GM19240 (cell line): ENCODE measurements at regions not wholly inside any gene's neighbourhood (a gene's known extent, or its start where the extent isn't known, plus 50 kb on each side); places are given as distances from the start of the nearest gene placed in this dataset.

Experiments used
- DNase-seq: peaks from one replicate; pipeline ENCODE4 v3.0.0; 2011; ENCODE audit warnings: low spot score; ENCODE audit not compliant: insufficient read length

- DNase-seq = no peak
Observed at GRCh38 chr10:113412161-113412560, 140.7 kb upstream of the HABP2 start.

- DNase-seq = no peak
Observed at GRCh38 chr10:113414543-113414942, 138.3 kb upstream of the HABP2 start.

- no peak for DNase-seq
Observed at GRCh38 chr10:113415246-113415645, 137.6 kb upstream of the HABP2 start.

GRCh38 chr10:113420057-113420732, 132.7 kb upstream of the HABP2 start:
- no peak for DNase-seq

- no peak for DNase-seq
Observed at GRCh38 chr10:113420733-113421675, 131.8 kb upstream of the HABP2 start.

GRCh38 chr10:113422371-113422770, 130.5 kb upstream of the HABP2 start:
- DNase-seq = no peak

- no peak for DNase-seq
Observed at GRCh38 chr10:113423981-113424721, 128.7 kb upstream of the HABP2 start.

- DNase-seq = no peak
Observed at GRCh38 chr10:113425008-113425407, 127.8 kb upstream of the HABP2 start.

GRCh38 chr10:113425541-113425951, 127.3 kb upstream of the HABP2 start:
- no peak for DNase-seq

- no peak for DNase-seq
Observed at GRCh38 chr10:113426181-113426877, 126.5 kb upstream of the HABP2 start.

GRCh38 chr10:113427236-113427735, 125.6 kb upstream of the HABP2 start:
- no peak for DNase-seq

GRCh38 chr10:113427811-113428558, 124.9 kb upstream of the HABP2 start:
- DNase-seq = no peak

- DNase-seq = no peak
Observed at GRCh38 chr10:113430634-113431397, 122.0 kb upstream of the HABP2 start.

GRCh38 chr10:113431398-113432160, 121.3 kb upstream of the HABP2 start:
- DNase-seq = no peak

- no peak for DNase-seq
Observed at GRCh38 chr10:113433711-113434110, 119.1 kb upstream of the HABP2 start.

GRCh38 chr10:113434315-113434714, 118.5 kb upstream of the HABP2 start:
- DNase-seq = no peak

- DNase-seq = no peak
Observed at GRCh38 chr10:113434950-113435349, 117.9 kb upstream of the HABP2 start.

- DNase-seq = no peak
Observed at GRCh38 chr10:113435881-113436280, 117.0 kb upstream of the HABP2 start.

- no peak for DNase-seq
Observed at GRCh38 chr10:113436851-113437250, 116.0 kb upstream of the HABP2 start.
